ENCODE measurements at regions not wholly inside any gene's neighbourhood (a gene's known extent, or its start where the extent isn't known, plus 50 kb on each side); places are given as distances from the start of the nearest gene placed in this dataset.

- TF ChIP-seq, protein P1, sequence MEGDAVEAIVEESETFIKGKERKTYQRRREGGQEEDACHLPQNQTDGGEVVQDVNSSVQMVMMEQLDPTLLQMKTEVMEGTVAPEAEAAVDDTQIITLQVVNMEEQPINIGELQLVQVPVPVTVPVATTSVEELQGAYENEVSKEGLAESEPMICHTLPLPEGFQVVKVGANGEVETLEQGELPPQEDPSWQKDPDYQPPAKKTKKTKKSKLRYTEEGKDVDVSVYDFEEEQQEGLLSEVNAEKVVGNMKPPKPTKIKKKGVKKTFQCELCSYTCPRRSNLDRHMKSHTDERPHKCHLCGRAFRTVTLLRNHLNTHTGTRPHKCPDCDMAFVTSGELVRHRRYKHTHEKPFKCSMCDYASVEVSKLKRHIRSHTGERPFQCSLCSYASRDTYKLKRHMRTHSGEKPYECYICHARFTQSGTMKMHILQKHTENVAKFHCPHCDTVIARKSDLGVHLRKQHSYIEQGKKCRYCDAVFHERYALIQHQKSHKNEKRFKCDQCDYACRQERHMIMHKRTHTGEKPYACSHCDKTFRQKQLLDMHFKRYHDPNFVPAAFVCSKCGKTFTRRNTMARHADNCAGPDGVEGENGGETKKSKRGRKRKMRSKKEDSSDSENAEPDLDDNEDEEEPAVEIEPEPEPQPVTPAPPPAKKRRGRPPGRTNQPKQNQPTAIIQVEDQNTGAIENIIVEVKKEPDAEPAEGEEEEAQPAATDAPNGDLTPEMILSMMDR (IDR thresholded peaks at IDR 0.05), result no peak
- no peak for TF ChIP-seq POLR2AphosphoS5 (IDR thresholded peaks at IDR 0.05)
These were observed 277.2 kb upstream of the MPDZ start for GRCh38 chr9:13556656-13557055.

All from gastroesophageal sphincter (tissue), 3 donors.